Astrocyte (in vitro differentiated cells and primary cell): ENCODE measurements at regions not wholly inside any gene's neighbourhood (a gene's known extent, or its start where the extent isn't known, plus 50 kb on each side); places are given as distances from the start of the nearest gene placed in this dataset.

Experiments used
- DNase-seq: peaks from one replicate; pipeline ENCODE4 v3.0.0-alpha.2; 2010; ENCODE audit warnings: low read depth
- FAIRE-seq: peaks from 2 replicates; lab custom pipeline; 2011; peaks lifted over from hg19 to GRCh38; lab: Jason Lieb, UNC
- H2AFZ ChIP-seq: 2 replicates; pipeline ENCODE4 v1.6.0; 2012; ENCODE audit warnings: low read depth, low read length, inconsistent platforms
- H3K27ac ChIP-seq: 2 replicates; pipeline ENCODE4 v1.5.1; 2011; ENCODE audit warnings: low read depth, low read length, inconsistent platforms
- H3K27me3 ChIP-seq: 2 replicates; pipeline ENCODE4 v1.6.0; 2011; ENCODE audit warnings: low read length, inconsistent platforms; ENCODE audit not compliant: insufficient read depth
- H3K36me3 ChIP-seq: 2 replicates; pipeline ENCODE4 v1.5.1; 2011; ENCODE audit warnings: low read length, inconsistent platforms; ENCODE audit not compliant: insufficient read depth
- H3K4me1 ChIP-seq: 2 replicates; pipeline ENCODE4 v1.5.1; 2011; ENCODE audit warnings: low read length, inconsistent platforms; ENCODE audit not compliant: insufficient read depth
- H3K4me2 ChIP-seq: 2 replicates; pipeline ENCODE4 v1.6.0; 2012; ENCODE audit warnings: low read length, inconsistent platforms
- H3K4me3 ChIP-seq: 2 replicates; pipeline ENCODE4 v1.5.1; 2011; ENCODE audit warnings: low read depth, mild to moderate bottlenecking, low read length, inconsistent platforms; ENCODE audit not compliant: insufficient read depth
- H3K79me2 ChIP-seq: 2 replicates; pipeline ENCODE4 v1.6.0; 2012; ENCODE audit warnings: mild to moderate bottlenecking, low read length, inconsistent platforms; ENCODE audit not compliant: insufficient read depth
- H3K9ac ChIP-seq: 2 replicates; pipeline ENCODE4 v1.6.0; 2012; ENCODE audit warnings: mild to moderate bottlenecking, low read length, inconsistent platforms
- H3K9me3 ChIP-seq: 2 replicates; pipeline ENCODE4 v1.5.1; 2012; ENCODE audit warnings: low read depth, mild to moderate bottlenecking, low read length, inconsistent platforms; ENCODE audit not compliant: insufficient read depth
- H4K20me1 ChIP-seq: 2 replicates; pipeline ENCODE4 v1.6.0; 2012; ENCODE audit warnings: low read length, inconsistent platforms; ENCODE audit not compliant: insufficient read depth
- H3K27ac Mint-ChIP-seq: one replicate; pipeline ENCODE4 v1.8.0; 2021; ENCODE audit warnings: mild to moderate bottlenecking, mixed read lengths; ENCODE audit not compliant: unreplicated experiment
- H3K27me3 Mint-ChIP-seq: one replicate; pipeline ENCODE4 v1.8.0; 2021; ENCODE audit warnings: low read depth, mixed read lengths; ENCODE audit not compliant: unreplicated experiment
- H3K36me3 Mint-ChIP-seq: one replicate; pipeline ENCODE4 v1.8.0; 2021; ENCODE audit warnings: low read depth, mixed read lengths; ENCODE audit not compliant: unreplicated experiment
- H3K4me1 Mint-ChIP-seq: one replicate; pipeline ENCODE4 v1.8.0; 2021; ENCODE audit warnings: low read depth, mixed read lengths; ENCODE audit not compliant: unreplicated experiment
- H3K4me3 Mint-ChIP-seq: one replicate; pipeline ENCODE4 v1.8.0; 2021; ENCODE audit warnings: mild to moderate bottlenecking, moderate library complexity, mixed read lengths; ENCODE audit not compliant: unreplicated experiment
- H3K9me3 Mint-ChIP-seq: one replicate; pipeline ENCODE4 v1.8.0; 2021; ENCODE audit warnings: mild to moderate bottlenecking, mixed read lengths; ENCODE audit not compliant: unreplicated experiment
- EZH2 ChIP-seq: IDR thresholded peaks from 2 replicates; pipeline ENCODE4 v1.6.1; 2012; ENCODE audit warnings: mild to moderate bottlenecking, low read length, inconsistent platforms; ENCODE audit not compliant: insufficient read depth
- TF ChIP-seq, protein P1 (sequence below): IDR thresholded peaks from 2 replicates; pipeline ENCODE4 v1.5.1; 2011; ENCODE audit warnings: low read depth, mild to moderate bottlenecking, inconsistent platforms, low read length, moderate library complexity; ENCODE audit not compliant: insufficient read depth

DNA sequence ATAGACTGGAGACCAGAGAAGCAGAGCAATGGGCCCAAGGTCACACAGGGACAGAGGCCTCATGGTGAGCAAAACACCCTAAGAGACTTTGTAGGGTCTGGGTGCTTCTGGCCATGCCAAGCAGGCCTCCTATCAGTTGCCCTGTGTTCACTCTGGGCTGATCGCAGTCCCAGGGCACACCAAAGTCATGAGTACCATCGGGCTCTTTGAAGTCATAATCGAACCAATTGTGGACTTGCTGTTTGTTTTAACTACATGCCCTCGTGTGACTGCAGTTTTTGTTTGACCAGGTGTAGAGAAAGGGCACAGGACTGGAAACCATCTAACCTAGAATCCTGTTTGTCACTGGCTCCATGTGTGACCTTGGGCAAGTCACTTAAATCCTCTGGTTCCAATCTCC lies 172.5 kb upstream of the CPEB2 start:
- no peak overlapping the region for H3K4me3 Mint-ChIP-seq
- FAIRE-seq (no peak), DNase-seq (no peak)
- H3K9ac ChIP-seq, result no peak overlapping the region
- H3K36me3 ChIP-seq, result no peaks in the 10 kb centered on the region
- no peak overlapping the region for H3K4me2 ChIP-seq
- H3K27me3 Mint-ChIP-seq, result peaks cover 26% of the 10 kb centered on the region
- no peaks in the 10 kb centered on the region for H3K4me1 ChIP-seq
- no peaks in the 10 kb centered on the region for H3K36me3 Mint-ChIP-seq
- H2AFZ ChIP-seq, result no peak overlapping the region
- H3K27ac Mint-ChIP-seq, result no peak overlapping the region
- no peak overlapping the region for H3K27ac ChIP-seq
- H3K4me1 Mint-ChIP-seq, result no peaks in the 10 kb centered on the region
- H3K79me2 ChIP-seq, result no peaks in the 10 kb centered on the region
- H3K9me3 Mint-ChIP-seq, result peaks cover 4% of the 10 kb centered on the region
- no peaks in the 10 kb centered on the region for H3K9me3 ChIP-seq
- H3K4me3 ChIP-seq, result no peak overlapping the region
- H4K20me1 ChIP-seq, result no peaks in the 10 kb centered on the region
- no peaks in the 10 kb centered on the region for H3K27me3 ChIP-seq
- TF ChIP-seq, protein P1, sequence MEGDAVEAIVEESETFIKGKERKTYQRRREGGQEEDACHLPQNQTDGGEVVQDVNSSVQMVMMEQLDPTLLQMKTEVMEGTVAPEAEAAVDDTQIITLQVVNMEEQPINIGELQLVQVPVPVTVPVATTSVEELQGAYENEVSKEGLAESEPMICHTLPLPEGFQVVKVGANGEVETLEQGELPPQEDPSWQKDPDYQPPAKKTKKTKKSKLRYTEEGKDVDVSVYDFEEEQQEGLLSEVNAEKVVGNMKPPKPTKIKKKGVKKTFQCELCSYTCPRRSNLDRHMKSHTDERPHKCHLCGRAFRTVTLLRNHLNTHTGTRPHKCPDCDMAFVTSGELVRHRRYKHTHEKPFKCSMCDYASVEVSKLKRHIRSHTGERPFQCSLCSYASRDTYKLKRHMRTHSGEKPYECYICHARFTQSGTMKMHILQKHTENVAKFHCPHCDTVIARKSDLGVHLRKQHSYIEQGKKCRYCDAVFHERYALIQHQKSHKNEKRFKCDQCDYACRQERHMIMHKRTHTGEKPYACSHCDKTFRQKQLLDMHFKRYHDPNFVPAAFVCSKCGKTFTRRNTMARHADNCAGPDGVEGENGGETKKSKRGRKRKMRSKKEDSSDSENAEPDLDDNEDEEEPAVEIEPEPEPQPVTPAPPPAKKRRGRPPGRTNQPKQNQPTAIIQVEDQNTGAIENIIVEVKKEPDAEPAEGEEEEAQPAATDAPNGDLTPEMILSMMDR, result no peak
- TF ChIP-seq EZH2, result no peak

DNA sequence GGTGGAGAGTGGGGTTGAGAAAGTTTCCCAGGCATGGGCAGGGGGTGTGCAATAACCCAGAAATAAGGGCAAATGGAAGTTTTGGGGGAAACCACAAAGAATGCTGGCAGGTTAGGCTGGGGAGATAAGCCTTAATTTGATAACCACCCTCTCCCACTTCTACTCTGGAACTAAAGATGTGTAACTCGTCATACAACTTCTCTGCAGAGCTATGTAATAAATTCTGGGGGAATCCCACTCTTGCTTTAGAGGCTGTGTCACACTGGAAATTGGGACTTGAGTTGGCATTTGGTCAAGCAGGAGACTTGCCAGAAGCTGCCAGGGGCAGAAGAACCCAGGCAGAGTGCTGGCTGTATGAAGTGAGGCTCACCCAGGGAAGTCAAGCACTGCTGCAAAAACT lies 170.9 kb upstream of the CPEB2 start:
- H3K27ac Mint-ChIP-seq, result no peak overlapping the region
- H3K36me3 Mint-ChIP-seq, result no peaks in the 10 kb centered on the region
- no peak for DNase-seq
- Histone ChIP-seq H3K4me1 (no peaks in the 10 kb centered on the region), H2AFZ (no peak overlapping the region), H3K9me3 (no peaks in the 10 kb centered on the region), H3K36me3 (no peaks in the 10 kb centered on the region), H3K4me2 (no peak overlapping the region), H4K20me1 (no peaks in the 10 kb centered on the region), H3K27me3 (no peaks in the 10 kb centered on the region), H3K79me2 (no peaks in the 10 kb centered on the region), H3K27ac (no peak overlapping the region), H3K4me3 (no peak overlapping the region), H3K9ac (no peak overlapping the region)
- TF ChIP-seq, protein P1, result no peak
- TF ChIP-seq EZH2, result no peak
- H3K27me3 Mint-ChIP-seq, result peaks cover 15% of the 10 kb centered on the region
- no peaks in the 10 kb centered on the region for H3K4me1 Mint-ChIP-seq
- no peak overlapping the region for H3K4me3 Mint-ChIP-seq
- no peak for FAIRE-seq
- peaks cover 2% of the 10 kb centered on the region for H3K9me3 Mint-ChIP-seq

DNA sequence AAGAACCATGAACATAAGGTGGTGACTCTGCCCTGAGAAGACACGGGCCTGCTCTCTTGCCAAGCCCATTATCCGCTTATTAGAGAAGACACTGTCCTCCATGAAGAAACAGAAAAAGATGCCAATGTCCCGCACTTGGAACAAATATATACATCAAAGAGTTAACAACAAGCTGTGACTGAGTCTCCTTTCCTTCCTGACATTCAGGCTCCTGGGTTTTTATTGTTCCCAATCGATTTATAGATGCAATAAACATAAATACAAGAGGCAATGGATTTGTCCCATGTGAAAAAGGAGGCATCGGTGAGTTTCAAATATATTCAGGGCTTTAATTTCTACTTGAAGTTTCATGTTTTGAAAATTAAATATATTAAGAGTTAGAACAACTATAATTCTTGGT lies 169.2 kb upstream of the CPEB2 start:
- H3K9me3 Mint-ChIP-seq, result peaks cover 2% of the 10 kb centered on the region
- no peaks in the 10 kb centered on the region for H3K4me1 Mint-ChIP-seq
- no peaks in the 10 kb centered on the region for H3K36me3 ChIP-seq
- H3K36me3 Mint-ChIP-seq, result no peaks in the 10 kb centered on the region
- H3K79me2 ChIP-seq, result no peaks in the 10 kb centered on the region
- no peak for TF ChIP-seq EZH2
- TF ChIP-seq, protein P1, result no peak
- no peak overlapping the region for H3K27ac ChIP-seq
- H3K27me3 Mint-ChIP-seq, result peaks cover 12% of the 10 kb centered on the region
- no peak overlapping the region for H3K4me2 ChIP-seq
- FAIRE-seq (no peak), DNase-seq (no peak)
- H3K9ac ChIP-seq, result no peak overlapping the region
- no peaks in the 10 kb centered on the region for H3K27me3 ChIP-seq
- H3K27ac Mint-ChIP-seq, result no peak overlapping the region
- no peak overlapping the region for H3K4me3 ChIP-seq
- H3K4me1 ChIP-seq, result no peaks in the 10 kb centered on the region
- no peak overlapping the region for H3K4me3 Mint-ChIP-seq
- no peaks in the 10 kb centered on the region for H3K9me3 ChIP-seq
- H4K20me1 ChIP-seq, result no peaks in the 10 kb centered on the region
- no peak overlapping the region for H2AFZ ChIP-seq
